ENCODE measurements at regions not wholly inside any gene's neighbourhood (a gene's known extent, or its start where the extent isn't known, plus 50 kb on each side); places are given as distances from the start of the nearest gene placed in this dataset.

DNA sequence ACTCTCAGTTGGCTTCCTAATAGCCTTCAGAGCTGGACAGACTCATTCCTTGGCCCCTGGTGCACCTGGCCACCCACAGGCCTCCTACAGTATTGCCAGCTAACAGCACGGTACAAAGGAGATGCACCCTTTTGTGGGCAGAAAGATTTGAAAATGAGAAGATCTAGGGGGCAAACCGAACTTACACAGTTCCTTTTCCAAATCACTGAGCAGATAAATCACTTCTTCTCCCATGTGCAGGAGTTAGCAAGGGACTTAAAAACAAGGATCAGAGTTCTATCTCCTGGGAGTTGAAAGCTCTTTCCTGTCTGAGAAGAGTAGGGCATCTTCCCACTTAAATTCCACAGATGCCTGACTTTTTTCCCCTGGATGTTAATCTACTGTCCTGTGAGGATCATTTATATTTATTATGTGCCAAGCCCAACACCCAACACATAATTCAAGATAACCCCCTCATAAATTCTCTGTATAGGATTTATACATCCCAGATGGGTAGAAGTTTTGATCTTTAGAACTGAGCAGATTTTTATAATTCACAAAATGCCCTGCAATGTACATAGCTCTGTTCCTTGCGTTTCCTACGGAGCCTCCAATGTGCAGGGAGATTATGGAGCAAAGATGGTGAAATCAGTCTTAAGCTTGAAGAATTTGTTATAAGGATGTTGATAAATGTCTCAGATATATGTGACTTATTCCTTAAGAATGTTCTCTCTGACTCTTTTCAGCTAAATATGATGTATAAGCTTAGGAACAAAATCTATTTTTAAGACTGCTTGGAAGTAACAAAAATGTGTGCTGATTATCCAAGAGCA, 207.2 kb upstream of the DAPK1 start:
- Histone ChIP-seq H3K27ac (ENCODE audit: low read length) (no peak overlapping the region), H2AFZ (ENCODE audit: low read depth, low read length) (no peak overlapping the region), H3K4me3 (ENCODE audit: low read length) (no peak overlapping the region)

DNA sequence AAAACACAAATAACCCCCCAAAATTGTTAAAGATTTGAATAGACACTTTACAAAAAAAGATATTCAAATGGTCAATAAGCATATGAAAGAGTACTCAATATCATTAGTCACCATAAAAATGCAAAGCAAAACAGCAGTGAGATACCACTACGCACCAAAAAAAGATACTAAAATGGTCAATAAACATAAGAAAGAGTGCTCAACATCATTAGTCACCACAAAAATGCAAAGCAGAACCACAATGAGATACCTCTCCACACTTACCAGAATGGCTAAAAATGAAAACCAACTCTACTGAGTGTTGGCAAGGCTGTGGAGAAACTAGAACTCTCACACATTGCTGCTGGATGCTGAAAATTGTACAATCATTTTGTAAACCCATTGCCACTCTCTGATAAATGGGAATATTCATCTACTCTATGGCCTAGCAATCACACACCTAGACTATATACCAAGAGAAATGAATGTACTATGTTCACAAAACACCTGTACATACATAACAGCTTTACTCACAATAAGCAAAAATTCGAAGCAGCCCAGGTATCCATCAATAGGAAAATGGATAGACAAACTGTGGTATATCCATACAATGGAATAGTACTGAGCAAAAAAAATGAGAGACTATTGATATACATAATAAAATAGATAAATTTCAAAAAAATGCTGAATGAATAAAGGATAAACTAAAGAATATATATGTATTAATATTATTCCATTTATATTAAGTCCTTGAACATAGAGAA, 205.0 kb upstream of the DAPK1 start:
- TF ChIP-seq, protein P1, sequence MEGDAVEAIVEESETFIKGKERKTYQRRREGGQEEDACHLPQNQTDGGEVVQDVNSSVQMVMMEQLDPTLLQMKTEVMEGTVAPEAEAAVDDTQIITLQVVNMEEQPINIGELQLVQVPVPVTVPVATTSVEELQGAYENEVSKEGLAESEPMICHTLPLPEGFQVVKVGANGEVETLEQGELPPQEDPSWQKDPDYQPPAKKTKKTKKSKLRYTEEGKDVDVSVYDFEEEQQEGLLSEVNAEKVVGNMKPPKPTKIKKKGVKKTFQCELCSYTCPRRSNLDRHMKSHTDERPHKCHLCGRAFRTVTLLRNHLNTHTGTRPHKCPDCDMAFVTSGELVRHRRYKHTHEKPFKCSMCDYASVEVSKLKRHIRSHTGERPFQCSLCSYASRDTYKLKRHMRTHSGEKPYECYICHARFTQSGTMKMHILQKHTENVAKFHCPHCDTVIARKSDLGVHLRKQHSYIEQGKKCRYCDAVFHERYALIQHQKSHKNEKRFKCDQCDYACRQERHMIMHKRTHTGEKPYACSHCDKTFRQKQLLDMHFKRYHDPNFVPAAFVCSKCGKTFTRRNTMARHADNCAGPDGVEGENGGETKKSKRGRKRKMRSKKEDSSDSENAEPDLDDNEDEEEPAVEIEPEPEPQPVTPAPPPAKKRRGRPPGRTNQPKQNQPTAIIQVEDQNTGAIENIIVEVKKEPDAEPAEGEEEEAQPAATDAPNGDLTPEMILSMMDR (IDR thresholded peaks at IDR 0.05; ENCODE audit: low read depth, low read length), result no peak
- no peak for TF ChIP-seq EZH2phosphoT487 (IDR thresholded peaks at IDR 0.05; ENCODE audit: low read depth)
- H3K4me3 ChIP-seq (ENCODE audit: low read length), result no peak overlapping the region
- H3K27ac ChIP-seq (ENCODE audit: low read length), result no peak overlapping the region
- no peaks in the 10 kb centered on the region for H3K36me3 ChIP-seq (replicated peaks; ENCODE audit: low read depth, low read length)
- H4K20me1 ChIP-seq (ENCODE audit: insufficient read depth, low read length), result no peaks in the 10 kb centered on the region
- H3K79me2 ChIP-seq (ENCODE audit: low read length), result no peaks in the 10 kb centered on the region
- no peak overlapping the region for H3K4me2 ChIP-seq (ENCODE audit: low read length)
- H3K9ac ChIP-seq (ENCODE audit: low read length), result no peak overlapping the region
- no peaks in the 10 kb centered on the region for H3K4me1 ChIP-seq (ENCODE audit: low read length)
- no peak overlapping the region for H2AFZ ChIP-seq (ENCODE audit: low read depth, low read length)
- H3K27me3 ChIP-seq (ENCODE audit: low read depth, low read length), result no peaks in the 10 kb centered on the region
- no peaks in the 10 kb centered on the region for H3K9me3 ChIP-seq (ENCODE audit: insufficient read depth, low read length)

More for the DNA sequence above, 207.2 kb upstream of the DAPK1 start:
- peaks cover 2% of the 10 kb centered on the region; the same call in 1 of the 2 replicates for H3K4me1 ChIP-seq (ENCODE audit: low read length)
- H3K9me3 ChIP-seq (ENCODE audit: insufficient read depth, low read length), result no peaks in the 10 kb centered on the region
- H3K9ac ChIP-seq (ENCODE audit: low read length), result no peak overlapping the region
- H3K4me2 ChIP-seq (ENCODE audit: low read length), result no peak overlapping the region
- no peaks in the 10 kb centered on the region for H3K27me3 ChIP-seq (ENCODE audit: low read depth, low read length)
- no peaks in the 10 kb centered on the region for H3K36me3 ChIP-seq (replicated peaks; ENCODE audit: low read depth, low read length)
- H4K20me1 ChIP-seq (ENCODE audit: insufficient read depth, low read length), result no peaks in the 10 kb centered on the region
- no peaks in the 10 kb centered on the region for H3K79me2 ChIP-seq (ENCODE audit: low read length)
- TF ChIP-seq, protein P1 (IDR thresholded peaks at IDR 0.05; ENCODE audit: low read depth, low read length), result no peak
- TF ChIP-seq EZH2phosphoT487 (IDR thresholded peaks at IDR 0.05; ENCODE audit: low read depth), result no peak

DNA sequence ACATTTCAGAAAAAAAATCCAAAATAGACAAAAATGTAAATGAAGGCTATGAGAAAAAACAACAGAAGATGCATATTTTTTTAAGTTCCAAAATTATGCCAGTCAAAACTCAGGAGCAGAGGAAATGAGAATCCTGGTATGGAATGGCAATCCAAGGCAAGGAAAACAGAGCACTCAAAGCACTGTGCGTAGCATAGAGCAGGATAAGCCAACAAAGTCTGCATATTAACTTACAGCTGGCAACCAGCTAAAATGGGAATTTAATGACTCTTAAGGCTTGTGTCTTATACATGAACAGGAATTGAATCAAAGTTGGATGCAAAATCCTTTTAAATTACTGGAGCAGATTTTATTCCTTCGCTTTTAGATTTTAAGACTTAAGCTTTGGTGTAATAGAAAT, 203.5 kb upstream of the DAPK1 start:
- Histone ChIP-seq H3K27me3 (ENCODE audit: low read depth, low read length) (no peaks in the 10 kb centered on the region), H3K4me2 (ENCODE audit: low read length) (no peak overlapping the region), H3K4me3 (ENCODE audit: low read length) (no peak overlapping the region), H2AFZ (ENCODE audit: low read depth, low read length) (no peak overlapping the region), H3K36me3 (replicated peaks; ENCODE audit: low read depth, low read length) (no peaks in the 10 kb centered on the region), H3K9me3 (ENCODE audit: insufficient read depth, low read length) (no peaks in the 10 kb centered on the region), H3K4me1 (ENCODE audit: low read length) (no peaks in the 10 kb centered on the region), H3K27ac (ENCODE audit: low read length) (no peak overlapping the region), H3K79me2 (ENCODE audit: low read length) (no peaks in the 10 kb centered on the region), H4K20me1 (ENCODE audit: insufficient read depth, low read length) (no peaks in the 10 kb centered on the region), H3K9ac (ENCODE audit: low read length) (no peak overlapping the region)
- TF ChIP-seq, protein P1 (IDR thresholded peaks at IDR 0.05; ENCODE audit: low read depth, low read length), result no peak
- TF ChIP-seq EZH2phosphoT487 (IDR thresholded peaks at IDR 0.05; ENCODE audit: low read depth), result no peak

DNA sequence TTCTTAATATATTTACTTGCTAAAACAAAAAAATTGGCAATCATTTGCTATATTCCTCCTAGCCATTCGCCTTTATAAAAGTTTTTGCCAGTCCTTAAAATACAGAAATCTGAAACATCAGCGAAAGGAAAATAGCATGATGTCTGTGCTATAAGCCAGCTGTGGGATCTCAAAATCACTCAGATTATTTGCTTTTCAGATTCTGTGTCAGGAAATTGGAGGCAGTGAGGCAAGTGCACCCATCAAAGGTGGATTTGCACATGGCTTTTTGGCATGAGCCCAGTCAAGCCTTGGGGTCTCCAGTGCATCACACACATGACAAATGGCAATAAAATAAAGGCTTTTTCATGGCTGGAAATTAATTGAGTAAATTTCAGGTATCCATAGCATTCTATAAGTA, 196.8 kb upstream of the DAPK1 start:
- no peak for TF ChIP-seq EZH2phosphoT487 (IDR thresholded peaks at IDR 0.05; ENCODE audit: low read depth)
- TF ChIP-seq, protein P1 (IDR thresholded peaks at IDR 0.05; ENCODE audit: low read depth, low read length), result no peak
- H3K27ac ChIP-seq (ENCODE audit: low read length), result no peak overlapping the region
- no peaks in the 10 kb centered on the region for H3K79me2 ChIP-seq (ENCODE audit: low read length)
- no peak overlapping the region for H3K4me3 ChIP-seq (ENCODE audit: low read length)
- H3K36me3 ChIP-seq (replicated peaks; ENCODE audit: low read depth, low read length), result no peaks in the 10 kb centered on the region
- no peak overlapping the region for H3K9ac ChIP-seq (ENCODE audit: low read length)
- H3K4me2 ChIP-seq (ENCODE audit: low read length), result no peak overlapping the region
- H3K4me1 ChIP-seq (ENCODE audit: low read length), result no peaks in the 10 kb centered on the region
- no peaks in the 10 kb centered on the region for H3K27me3 ChIP-seq (ENCODE audit: low read depth, low read length)
- H2AFZ ChIP-seq (ENCODE audit: low read depth, low read length), result no peak overlapping the region
- H3K9me3 ChIP-seq (ENCODE audit: insufficient read depth, low read length), result no peaks in the 10 kb centered on the region
- no peaks in the 10 kb centered on the region for H4K20me1 ChIP-seq (ENCODE audit: insufficient read depth, low read length)
